Jurkat, Clone E6-1 (cell line): ENCODE measurements at regions not wholly inside any gene's neighbourhood (a gene's known extent, or its start where the extent isn't known, plus 50 kb on each side); places are given as distances from the start of the nearest gene placed in this dataset.

ENCODE experiments used
- DNase-seq: peaks from one replicate; pipeline ENCODE4 v3.0.0-alpha.2; 2011; ENCODE audit warnings: low read depth, low spot score
- H3K4me3 ChIP-seq: 2 replicates; pipeline ENCODE4 v1.5.1; 2011; ENCODE audit warnings: mild to moderate bottlenecking, low read length, control low read depth, moderate library complexity

DNA sequence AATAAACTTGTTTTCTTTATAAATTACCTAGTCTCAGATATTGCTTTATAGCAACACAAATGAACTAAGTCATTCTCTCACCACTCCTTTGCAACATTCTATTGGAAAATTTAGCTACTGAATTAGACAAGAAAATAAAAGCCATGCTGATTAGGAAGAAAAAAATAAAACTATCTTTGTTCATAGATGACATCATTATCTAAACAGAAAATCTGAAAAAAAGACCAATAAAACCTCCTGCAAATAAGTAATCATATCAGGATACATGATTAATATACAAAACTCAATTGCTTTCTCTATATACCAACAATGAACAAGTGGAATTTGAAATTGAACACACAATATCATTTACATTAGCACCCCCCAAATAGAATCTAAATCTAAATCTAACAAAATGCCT, 455.3 kb upstream of the KIF2A start:
- DNase-seq: no peak
- H3K4me3 ChIP-seq: no peak overlapping the region

DNA sequence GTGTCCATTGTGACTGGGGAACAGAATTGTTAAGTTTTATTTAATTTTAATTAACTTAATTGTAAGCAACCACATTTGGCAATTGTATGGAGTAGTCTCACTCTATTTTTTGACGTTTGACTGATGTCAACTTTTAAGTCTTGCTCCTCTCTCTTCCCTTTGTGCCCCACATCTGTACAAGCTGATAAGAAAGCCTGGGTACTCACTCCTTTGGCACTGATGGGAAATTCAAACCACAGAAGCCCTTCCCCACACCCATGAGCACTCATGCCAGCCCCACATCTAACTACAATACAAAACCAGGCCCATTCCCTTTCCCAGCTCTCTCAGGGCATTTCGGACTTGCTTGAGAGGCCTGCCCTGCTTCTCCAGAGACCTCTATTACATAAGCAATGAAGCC, 451.5 kb upstream of the KIF2A start:
- H3K4me3 ChIP-seq: no peak overlapping the region
- no peak for DNase-seq

DNA sequence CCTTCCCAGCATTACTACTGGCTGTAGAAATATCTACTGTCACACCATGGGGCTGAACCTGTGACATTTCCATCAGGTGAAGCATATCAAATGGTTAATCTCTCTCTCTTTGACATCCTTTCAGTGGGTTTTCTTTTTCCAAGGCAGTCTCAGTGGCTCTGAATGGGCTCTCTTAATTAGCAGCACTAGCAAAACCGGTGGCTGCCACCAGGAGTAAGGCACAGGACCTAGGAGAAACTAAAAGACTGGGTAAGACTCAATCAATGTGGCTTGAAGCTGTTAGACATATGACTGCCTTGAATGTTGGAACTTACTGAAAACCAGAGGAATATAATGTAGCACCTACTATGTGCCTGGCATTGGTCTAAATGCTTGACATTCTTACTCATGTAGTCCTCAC, 445.0 kb upstream of the KIF2A start:
- no peak for DNase-seq
- no peak overlapping the region for H3K4me3 ChIP-seq

DNA sequence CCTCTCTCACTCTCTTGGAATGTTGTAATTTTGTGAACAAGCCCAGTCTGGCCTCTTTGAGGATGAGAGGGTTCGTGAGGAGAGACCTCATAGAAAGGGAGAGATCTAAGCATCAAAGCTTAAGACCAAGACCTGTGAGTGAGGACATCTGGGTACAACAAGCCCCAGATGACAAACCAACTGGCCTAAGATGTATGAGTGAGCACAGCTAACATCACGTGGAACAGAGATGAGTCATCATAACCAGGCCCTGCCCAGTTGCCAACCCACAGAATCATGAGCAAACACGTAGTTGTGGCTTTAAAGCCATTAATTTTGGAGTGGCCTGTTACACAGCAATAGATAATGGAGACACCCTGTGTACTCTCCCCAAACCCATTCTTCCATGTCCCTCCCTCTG, 439.1 kb upstream of the KIF2A start:
- DNase-seq: no peak

DNA sequence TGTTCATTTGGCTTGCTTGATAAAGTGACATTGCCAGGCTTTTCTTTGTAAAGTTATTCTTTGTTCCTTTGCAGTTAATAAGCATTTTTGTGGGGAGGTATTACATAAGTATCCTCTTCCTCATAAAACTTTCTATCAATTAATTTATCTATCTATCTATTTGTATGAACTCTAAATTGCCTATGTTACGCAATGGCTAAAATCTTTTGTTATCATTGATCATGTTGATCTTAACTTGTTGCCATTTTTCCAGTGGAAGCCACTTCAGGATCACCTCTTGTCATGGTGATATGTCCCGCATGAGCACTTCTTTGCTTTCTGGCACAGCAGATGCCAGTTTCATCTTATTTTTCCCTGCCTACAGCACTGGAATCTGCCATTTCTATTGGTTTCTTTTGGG, 436.7 kb upstream of the KIF2A start:
- no peak for DNase-seq

More for the DNA sequence above, 439.1 kb upstream of the KIF2A start:
- H3K4me3 ChIP-seq: no peak overlapping the region

DNA sequence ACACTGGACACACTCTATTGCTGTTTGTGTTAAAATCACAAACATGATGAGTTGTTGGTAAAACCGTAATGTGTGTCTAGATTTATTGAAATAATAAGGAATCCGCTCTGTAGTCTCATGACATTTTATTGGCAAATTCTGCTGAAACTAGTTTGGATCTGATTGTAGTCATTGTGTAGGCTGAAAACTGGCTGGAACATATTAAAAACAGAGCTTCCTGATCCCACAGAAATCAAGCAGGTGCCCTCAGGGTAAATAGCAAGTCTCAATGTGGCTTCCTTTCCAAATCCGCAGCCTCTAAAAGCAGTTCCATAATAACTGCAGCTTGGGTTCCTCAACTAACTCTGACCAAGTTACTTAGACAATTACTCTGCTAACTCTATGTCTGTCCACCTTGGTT, 427.5 kb upstream of the KIF2A start:
- no peak for DNase-seq
- no peak overlapping the region for H3K4me3 ChIP-seq

More for the DNA sequence above, 436.7 kb upstream of the KIF2A start:
- no peak overlapping the region for H3K4me3 ChIP-seq

DNA sequence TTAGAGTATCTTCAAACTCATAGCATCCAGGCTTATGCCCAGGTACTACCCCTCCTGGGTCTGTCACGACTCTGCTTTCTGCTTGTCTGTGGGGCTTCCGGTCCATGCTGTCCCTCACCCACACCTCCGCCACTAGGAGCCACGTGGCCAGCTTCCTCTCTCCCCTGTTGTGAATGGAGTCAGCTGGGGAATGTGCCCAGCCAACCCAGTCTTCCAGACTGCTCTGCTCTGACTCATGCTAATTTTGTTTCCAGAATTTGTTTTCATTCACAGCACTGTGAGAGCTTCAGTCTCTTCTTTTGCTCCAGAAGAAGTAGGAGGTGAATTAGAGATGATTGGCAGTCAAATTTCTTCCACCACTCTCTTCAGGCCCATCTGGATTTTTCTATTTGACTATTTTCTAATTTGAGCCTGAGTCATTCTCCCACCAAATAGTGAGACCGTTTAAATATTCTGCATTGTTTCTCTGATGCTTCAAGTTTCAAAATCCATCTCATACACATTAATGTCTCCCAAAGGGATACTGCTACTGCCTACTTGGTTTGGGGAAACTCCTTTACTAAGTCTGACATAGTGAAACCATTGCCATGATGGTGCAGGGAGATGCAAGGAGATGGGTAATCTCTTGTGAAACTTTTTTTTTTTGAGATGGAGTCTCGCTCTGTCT, 424.1 kb upstream of the KIF2A start:
- no peak for DNase-seq
- no peak overlapping the region for H3K4me3 ChIP-seq

DNA sequence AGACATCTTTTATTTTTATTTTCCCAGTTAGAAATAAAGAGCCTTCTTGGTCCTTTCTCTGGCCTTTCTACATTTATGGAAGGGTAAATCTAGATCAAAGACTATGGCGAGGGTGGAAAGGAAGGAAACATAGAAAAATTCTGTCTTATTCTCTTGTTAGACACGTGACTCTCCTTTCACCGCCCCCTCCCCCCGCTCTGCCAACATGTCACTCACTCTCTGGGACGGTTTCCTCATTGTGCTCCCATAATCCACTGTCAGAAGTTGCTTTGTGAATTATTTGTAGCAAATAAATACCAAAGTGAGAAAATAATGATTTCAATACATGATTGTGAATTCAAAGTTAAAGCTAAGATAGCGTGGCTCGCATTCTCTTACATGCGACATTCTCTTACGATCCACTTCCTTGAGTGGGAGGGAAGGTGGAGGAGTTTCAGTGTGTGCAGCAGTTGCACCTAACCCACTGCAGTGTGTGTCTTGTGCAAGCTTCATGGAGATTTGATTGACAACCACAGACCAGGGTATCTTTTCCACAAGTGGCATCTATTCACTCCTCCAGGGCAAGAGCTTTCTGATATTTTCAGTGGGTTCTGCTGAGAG, 423.0 kb upstream of the KIF2A start:
- DNase-seq: no peak

DNA sequence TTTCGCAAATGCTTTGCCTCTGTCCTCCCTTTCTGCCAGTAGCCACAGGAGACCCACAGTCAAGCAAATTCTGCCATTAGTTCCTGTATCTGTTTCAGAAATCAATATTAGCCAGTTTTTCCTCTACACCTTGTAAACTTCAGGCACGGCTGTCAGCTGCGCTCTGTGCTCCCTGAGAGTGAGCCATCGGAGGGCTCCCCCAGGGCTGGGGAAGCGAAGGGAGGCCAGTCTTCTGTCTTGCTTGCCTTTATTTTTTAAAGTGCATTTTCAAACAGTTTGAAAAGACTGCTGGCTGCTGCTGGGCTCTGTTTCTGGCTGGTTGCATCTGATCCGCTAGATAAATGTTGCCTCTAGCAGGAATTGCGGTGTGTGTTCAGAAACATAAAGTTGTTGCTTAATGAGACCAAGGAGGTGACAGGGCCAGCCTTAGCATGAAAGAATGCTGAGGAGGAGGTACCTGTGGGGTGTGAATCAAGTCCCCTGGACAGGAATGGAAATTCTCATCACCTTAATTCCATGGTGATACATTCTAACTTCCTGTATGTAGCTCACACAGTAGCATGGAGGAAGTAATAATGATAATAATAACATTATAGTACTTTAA, 421.7 kb upstream of the KIF2A start:
- no peak overlapping the region for H3K4me3 ChIP-seq
- DNase-seq: no peak

More for the DNA sequence above, 423.0 kb upstream of the KIF2A start:
- H3K4me3 ChIP-seq: no peak overlapping the region

DNA sequence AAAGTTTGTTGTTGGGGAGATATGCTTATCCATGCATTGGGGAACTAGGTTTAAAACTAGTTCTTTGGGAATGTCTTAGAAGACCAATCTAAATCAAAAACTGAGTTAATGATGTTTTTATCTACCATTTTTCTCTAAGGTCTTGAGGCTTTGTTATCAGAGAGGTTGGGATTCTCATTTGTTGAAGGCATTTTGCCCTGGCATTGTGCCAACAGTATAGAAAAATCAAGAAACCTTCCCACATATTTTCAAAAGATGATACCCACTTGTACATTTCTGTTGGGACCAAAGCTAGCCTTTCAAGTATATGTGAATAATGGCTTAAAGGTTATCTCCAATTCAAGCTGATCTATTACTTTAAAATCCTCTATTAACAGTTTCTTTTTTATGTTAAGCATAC, 419.8 kb upstream of the KIF2A start:
- DNase-seq: no peak
- H3K4me3 ChIP-seq: no peak overlapping the region

DNA sequence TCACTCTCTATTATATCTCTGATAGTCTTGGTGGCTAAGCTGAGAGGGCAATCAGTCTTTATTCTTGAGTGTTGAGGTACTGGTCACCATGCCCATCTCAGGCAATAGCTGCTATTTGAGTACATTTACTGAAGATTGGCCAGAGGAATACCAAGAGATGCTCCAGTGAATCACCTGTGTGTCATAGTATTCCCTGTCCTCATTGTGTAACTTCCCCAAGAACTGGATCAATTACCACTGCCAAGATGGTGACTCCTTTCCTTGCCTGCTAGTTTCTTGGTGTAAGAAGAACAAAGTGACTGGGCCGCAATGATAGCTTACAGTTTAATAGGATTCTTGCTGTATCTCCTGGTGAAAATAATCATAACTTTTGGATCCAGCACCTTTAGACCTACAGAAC, 418.7 kb upstream of the KIF2A start:
- no peak overlapping the region for H3K4me3 ChIP-seq
- DNase-seq: no peak

DNA sequence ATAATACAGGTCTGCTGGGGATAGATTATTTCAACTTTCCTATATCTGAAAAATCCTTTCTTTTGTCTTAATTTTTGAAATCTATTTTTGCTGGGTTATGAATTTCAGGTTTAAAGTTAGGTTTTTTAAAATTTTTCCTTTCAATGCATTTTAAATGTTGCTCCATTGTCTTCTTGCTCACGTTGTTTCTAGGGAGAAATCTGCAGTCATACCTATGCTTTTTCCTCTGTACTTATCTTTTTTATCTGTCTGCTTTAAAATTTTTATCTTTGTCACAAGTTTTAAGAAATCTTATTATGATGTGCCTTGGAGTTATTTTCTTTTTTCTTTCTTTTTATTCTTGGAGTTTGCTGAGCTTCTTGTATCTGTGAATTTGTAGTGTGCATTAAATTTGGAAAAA, 412.0 kb upstream of the KIF2A start:
- DNase-seq: no peak
- no peak overlapping the region for H3K4me3 ChIP-seq

DNA sequence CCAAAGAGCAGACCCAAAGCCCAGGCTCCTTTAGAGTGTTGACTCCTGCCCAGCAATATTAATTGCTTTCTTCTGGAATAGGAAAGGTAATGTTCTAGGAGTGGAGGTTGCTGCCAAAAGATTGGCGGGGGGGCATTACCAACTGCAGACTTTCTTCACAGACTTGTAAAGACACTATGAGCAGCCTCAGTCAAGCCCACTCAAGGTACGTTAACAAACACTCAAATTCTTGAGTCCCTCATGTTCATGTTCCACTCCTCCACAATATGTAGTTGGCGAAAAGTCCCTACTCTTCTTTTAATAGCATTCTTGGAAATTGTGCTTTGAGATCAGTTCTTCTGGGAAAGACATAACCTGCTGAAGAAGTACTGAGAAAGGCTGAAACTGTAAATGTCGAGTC, 409.2 kb upstream of the KIF2A start:
- DNase-seq: no peak
- H3K4me3 ChIP-seq: no peak overlapping the region

DNA sequence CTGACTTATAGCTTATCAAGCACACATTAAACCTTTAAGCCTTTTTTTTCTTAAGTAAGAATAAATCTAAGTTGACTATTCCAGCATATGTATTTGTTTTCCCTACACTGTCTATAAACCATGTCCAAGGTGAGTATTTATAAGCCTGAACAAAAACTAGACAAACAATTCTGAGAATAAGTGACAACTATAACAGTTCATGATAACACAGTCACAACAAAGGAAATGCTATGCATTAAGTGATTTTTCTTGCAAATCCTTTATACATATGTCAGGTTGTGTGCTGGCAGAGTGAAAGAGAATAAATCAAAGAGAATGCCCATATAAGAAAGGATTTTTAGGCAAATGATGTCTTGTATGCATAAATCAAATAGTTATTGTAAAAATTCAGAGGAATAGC, 408.8 kb upstream of the KIF2A start:
- no peak for DNase-seq

DNA sequence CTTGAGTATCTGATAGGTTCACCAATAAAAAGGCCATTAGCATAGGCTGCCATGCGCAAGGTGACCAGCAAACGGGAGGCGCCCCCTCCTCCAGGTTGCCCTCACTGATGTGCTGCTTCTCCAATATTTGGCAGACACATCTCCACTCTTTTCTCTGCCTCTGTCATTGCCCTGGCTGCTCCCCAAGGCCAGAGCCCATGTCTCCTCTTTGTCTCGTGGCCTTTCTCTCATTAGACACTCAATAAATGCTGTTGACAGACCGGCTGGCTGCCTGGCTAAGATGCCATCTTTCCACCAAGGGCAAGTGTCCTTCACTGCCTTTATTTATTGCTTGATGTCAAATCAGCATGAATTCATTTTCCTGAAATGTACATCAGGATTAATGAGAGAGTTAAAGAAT, 404.0 kb upstream of the KIF2A start:
- H3K4me3 ChIP-seq: no peak overlapping the region
- DNase-seq: no peak

More for the DNA sequence above, 408.8 kb upstream of the KIF2A start:
- H3K4me3 ChIP-seq: no peak overlapping the region

DNA sequence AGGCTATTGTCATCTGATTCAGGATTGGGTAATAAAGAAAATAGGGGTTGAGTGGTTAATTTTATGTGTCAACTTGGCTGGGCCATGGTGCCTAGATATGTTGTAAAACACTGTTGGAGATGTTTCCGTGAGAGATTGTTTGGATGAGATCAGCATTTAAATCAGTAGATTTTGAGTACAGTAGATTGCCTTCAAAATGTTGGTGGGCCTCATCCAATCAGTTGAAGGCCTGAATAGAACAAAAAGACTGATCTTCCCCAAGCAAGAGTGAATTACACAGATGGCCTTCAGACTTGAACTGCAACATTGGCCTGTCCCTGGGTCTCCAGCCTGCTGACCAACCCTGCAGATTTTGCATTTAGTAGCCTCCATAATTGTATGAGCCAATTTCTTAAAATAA, 401.3 kb upstream of the KIF2A start:
- H3K4me3 ChIP-seq: no peak overlapping the region
- no peak for DNase-seq

DNA sequence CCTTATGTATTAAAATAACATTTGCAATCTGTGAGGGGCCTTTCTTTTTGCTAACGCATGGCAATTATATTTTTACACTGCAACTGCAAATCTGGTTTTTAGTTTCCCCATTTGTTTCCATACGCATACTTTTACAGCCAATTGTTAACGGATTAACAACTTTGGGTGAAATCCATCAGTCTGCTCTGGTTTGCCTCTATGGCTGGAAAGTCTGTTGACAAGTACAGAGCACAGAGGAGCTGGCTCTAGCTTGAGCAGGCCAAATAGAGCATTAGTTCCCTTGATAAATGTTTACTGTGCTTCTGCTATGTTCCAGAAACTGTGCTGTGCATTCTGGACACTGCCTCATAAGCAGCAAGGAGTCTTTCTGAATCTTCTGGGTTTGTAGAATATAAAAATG, 400.4 kb upstream of the KIF2A start:
- H3K4me3 ChIP-seq: no peak overlapping the region
- no peak for DNase-seq

DNA sequence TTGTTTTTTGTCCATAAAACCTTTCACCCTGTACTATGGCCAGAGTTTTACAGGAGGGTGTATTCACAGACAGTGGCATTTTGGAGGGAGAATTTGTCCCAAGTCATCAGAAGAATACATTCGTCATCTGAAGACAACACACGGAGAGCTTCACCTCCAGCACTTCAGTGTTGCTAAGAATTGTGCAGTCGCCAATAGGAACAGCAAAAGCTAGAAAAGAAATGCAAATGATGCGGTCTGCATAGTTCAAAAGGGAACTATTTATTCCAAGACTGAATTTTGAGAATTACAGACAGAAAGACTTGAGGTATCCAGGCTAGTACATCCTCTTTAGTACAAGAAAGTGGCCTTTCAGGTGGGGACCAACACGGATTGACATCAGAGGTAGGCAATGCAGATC, 399.2 kb upstream of the KIF2A start:
- H3K4me3 ChIP-seq: no peak overlapping the region
- no peak for DNase-seq

DNA sequence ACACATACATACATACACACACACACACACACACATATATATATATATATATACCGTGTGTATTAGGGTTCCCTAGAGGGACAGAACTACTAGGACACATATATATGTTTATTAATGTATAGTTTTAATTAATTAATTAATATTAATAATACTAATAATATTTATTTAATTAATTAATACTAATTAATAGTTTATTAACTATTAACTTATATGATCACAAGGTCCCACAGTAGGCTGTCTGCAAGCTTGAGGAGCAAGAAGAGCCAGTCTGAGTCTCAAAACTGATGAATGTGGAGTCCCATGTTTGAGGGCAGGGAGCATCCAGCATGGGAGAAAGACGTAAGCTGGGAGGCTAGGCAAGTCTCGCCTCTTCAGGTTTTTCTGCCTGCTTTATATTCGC, 398.0 kb upstream of the KIF2A start:
- H3K4me3 ChIP-seq: no peak overlapping the region
- DNase-seq: no peak

DNA sequence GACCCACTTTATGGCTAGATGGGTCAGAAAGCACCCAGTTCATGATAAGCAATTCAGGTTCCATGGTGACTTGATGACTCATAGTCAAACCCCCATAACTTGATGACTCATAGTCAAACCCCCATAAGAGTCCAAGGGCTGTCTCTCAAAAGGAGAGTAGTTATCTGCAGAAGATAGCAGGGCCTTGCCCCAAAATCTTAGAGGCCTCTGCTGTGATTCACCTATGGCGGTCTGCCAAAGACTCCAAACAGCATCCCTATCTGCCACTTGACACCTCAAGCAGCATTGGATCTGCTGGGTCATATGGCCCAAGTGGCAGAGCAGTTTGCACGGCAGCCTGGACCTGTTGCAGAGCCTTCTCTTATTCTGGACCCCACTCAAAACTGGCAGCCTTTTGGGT, 395.2 kb upstream of the KIF2A start:
- DNase-seq: no peak
- H3K4me3 ChIP-seq: no peak overlapping the region

DNA sequence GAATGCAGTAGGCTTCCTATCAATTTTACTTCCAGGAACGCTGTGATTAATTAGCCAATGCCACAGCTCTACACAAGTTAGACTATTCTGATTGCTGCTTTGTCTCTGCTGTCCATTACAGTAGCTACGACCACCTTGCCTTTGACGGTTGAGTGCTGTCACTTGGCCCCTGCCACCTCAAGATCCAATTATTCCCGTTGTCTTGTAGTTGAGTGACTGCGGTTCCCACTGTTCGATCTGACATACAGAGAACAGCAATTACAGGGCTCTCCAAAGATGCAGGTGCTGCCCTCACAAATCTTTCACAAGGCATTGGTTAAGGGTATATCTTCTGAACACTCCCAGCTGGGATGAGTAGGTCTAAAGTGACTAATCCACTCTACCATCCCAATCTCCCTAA, 393.4 kb upstream of the KIF2A start:
- no peak overlapping the region for H3K4me3 ChIP-seq
- no peak for DNase-seq
